Activated T-helper 2 cell treated with anti-CD3 and anti-CD28 coated beads, Interferon-gamma antibody, Interleukin-2, Interleukin-4, amounts not matched to agents 10 μg/mL and 5 μg/mL and 100 μg/mL, durations not matched to agents 14 hours and 24 hours and 36 hours (primary cell): ENCODE measurements at regions not wholly inside any gene's neighbourhood (a gene's known extent, or its start where the extent isn't known, plus 50 kb on each side); places are given as distances from the start of the nearest gene placed in this dataset.
A peak's percentile ranks its signal among the peaks of the same experiment; 100 is the strongest.

Experiments
- DNase-seq: peaks from one replicate; pipeline ENCODE4 v3.0.0; 2021; ENCODE audit warnings: low spot score
- H3K27ac Mint-ChIP-seq: one replicate; pipeline ENCODE4 v1.8.0; 2021; ENCODE audit warnings: mixed read lengths
- H3K27me3 Mint-ChIP-seq: one replicate; pipeline ENCODE4 v1.8.0; 2021; ENCODE audit warnings: low read depth, mixed read lengths
- H3K36me3 Mint-ChIP-seq: one replicate; pipeline ENCODE4 v1.8.0; 2021; ENCODE audit warnings: low read depth, mixed read lengths
- H3K4me1 Mint-ChIP-seq: one replicate; pipeline ENCODE4 v1.8.0; 2021; ENCODE audit warnings: low read depth, mixed read lengths
- H3K4me3 Mint-ChIP-seq: one replicate; pipeline ENCODE4 v1.8.0; 2021; ENCODE audit warnings: low read depth, mild to moderate bottlenecking, moderate library complexity, mixed read lengths
- H3K9me3 Mint-ChIP-seq: one replicate; pipeline ENCODE4 v1.8.0; 2021; ENCODE audit warnings: mixed read lengths
- intact Hi-C: fragments of 100-400 bp; cut with micrococcal nuclease; formaldehyde crosslinking; loops from one replicate; pipeline ENCODE4 v1.15.1; 2023

GRCh38 chr3:161740421-161740820 is 243.8 kb downstream of the OTOL1 start:
- H3K27me3 Mint-ChIP-seq = no peaks in the 10 kb centered on the region
- DNase-seq = no peak
- no peak overlapping the region for H3K4me3 Mint-ChIP-seq
- H3K27ac Mint-ChIP-seq = no peak overlapping the region
- H3K4me1 Mint-ChIP-seq = no peaks in the 10 kb centered on the region
- intact Hi-C loops = no loop called here
- H3K36me3 Mint-ChIP-seq = no peaks in the 10 kb centered on the region
- H3K9me3 Mint-ChIP-seq = peaks cover 4% of the 10 kb centered on the region

GRCh38 chr3:161744366-161744765 is 247.8 kb downstream of the OTOL1 start:
- intact Hi-C loops = no loop called here
- Mint-ChIP-seq H3K27me3 (no peaks in the 10 kb centered on the region), H3K9me3 (peaks cover 4% of the 10 kb centered on the region), H3K27ac (no peak overlapping the region), H3K4me1 (peaks cover 2% of the 10 kb centered on the region), H3K36me3 (no peaks in the 10 kb centered on the region), H3K4me3 (no peak overlapping the region)
- DNase-seq = no peak

- intact Hi-C loops = no loop called here
- Mint-ChIP-seq H3K4me1 (peaks cover 2% of the 10 kb centered on the region), H3K9me3 (peaks cover 4% of the 10 kb centered on the region), H3K4me3 (no peak overlapping the region), H3K27me3 (no peaks in the 10 kb centered on the region), H3K27ac (no peak overlapping the region), H3K36me3 (no peaks in the 10 kb centered on the region)
- no peak for DNase-seq
Observed at GRCh38 chr3:161745741-161746140, 249.1 kb downstream of the OTOL1 start.

- Mint-ChIP-seq H3K4me3 (no peak overlapping the region), H3K9me3 (no peaks in the 10 kb centered on the region), H3K36me3 (no peaks in the 10 kb centered on the region), H3K27ac (no peak overlapping the region), H3K4me1 (peaks cover 2% of the 10 kb centered on the region), H3K27me3 (peaks cover 1% of the 10 kb centered on the region)
- no peak for DNase-seq
- intact Hi-C loops = no loop called here
Observed at GRCh38 chr3:161748049-161748448, 251.4 kb downstream of the OTOL1 start.

GRCh38 chr3:161754420-161755053 is 257.9 kb downstream of the OTOL1 start:
- Mint-ChIP-seq H3K27ac (no peak overlapping the region), H3K9me3 (no peaks in the 10 kb centered on the region), H3K4me3 (no peak overlapping the region), H3K27me3 (peaks cover 6% of the 10 kb centered on the region), H3K36me3 (no peaks in the 10 kb centered on the region), H3K4me1 (peaks cover 7% of the 10 kb centered on the region)
- no peak for DNase-seq
- intact Hi-C loops = no loop called here

- H3K4me3 Mint-ChIP-seq = no peak overlapping the region
- no peak overlapping the region for H3K27ac Mint-ChIP-seq
- no peak for DNase-seq
- peaks cover 2% of the 10 kb centered on the region for H3K36me3 Mint-ChIP-seq
- peaks cover 11% of the 10 kb centered on the region for H3K4me1 Mint-ChIP-seq
- H3K27me3 Mint-ChIP-seq = no peaks in the 10 kb centered on the region
- intact Hi-C loops = no loop called here
- no peaks in the 10 kb centered on the region for H3K9me3 Mint-ChIP-seq
Observed at GRCh38 chr3:161759444-161759843, 262.8 kb downstream of the OTOL1 start.

GRCh38 chr3:161766331-161766730 is 269.7 kb downstream of the OTOL1 start:
- Mint-ChIP-seq H3K27me3 (no peaks in the 10 kb centered on the region), H3K4me3 (no peak overlapping the region), H3K36me3 (peaks cover 17% of the 10 kb centered on the region), H3K27ac (no peak overlapping the region), H3K9me3 (peaks cover 4% of the 10 kb centered on the region), H3K4me1 (peaks cover 24% of the 10 kb centered on the region)
- intact Hi-C loops = no loop called here
- no peak for DNase-seq

GRCh38 chr3:161770484-161771386 is 274.1 kb downstream of the OTOL1 start:
- Mint-ChIP-seq H3K27ac (peak overlapping the region; percentile 68), H3K27me3 (no peaks in the 10 kb centered on the region), H3K4me1 (peaks cover 37% of the 10 kb centered on the region), H3K9me3 (peaks cover 22% of the 10 kb centered on the region), H3K36me3 (peaks cover 31% of the 10 kb centered on the region), H3K4me3 (no peak overlapping the region)
- intact Hi-C loops = loop anchor here (1.0 kb wide), 1 partner anchor 31 kb away; no protein-coding TSS in a partner anchor
- DNase-seq = peak; percentile 9

- no peaks in the 10 kb centered on the region for H3K27me3 Mint-ChIP-seq
- H3K36me3 Mint-ChIP-seq = peaks cover 3% of the 10 kb centered on the region
- peaks cover 4% of the 10 kb centered on the region for H3K4me1 Mint-ChIP-seq
- DNase-seq = no peak
- intact Hi-C loops = no loop called here
- H3K27ac Mint-ChIP-seq = no peak overlapping the region
- H3K9me3 Mint-ChIP-seq = peaks cover 21% of the 10 kb centered on the region
- H3K4me3 Mint-ChIP-seq = no peak overlapping the region
Observed at GRCh38 chr3:161781381-161781780, 284.8 kb downstream of the OTOL1 start.

- H3K27ac Mint-ChIP-seq = no peak overlapping the region
- DNase-seq = no peak
- H3K9me3 Mint-ChIP-seq = peaks cover 12% of the 10 kb centered on the region
- intact Hi-C loops = no loop called here
- H3K4me3 Mint-ChIP-seq = no peak overlapping the region
- H3K36me3 Mint-ChIP-seq = no peaks in the 10 kb centered on the region
- H3K4me1 Mint-ChIP-seq = peaks cover 10% of the 10 kb centered on the region
- no peaks in the 10 kb centered on the region for H3K27me3 Mint-ChIP-seq
Observed at GRCh38 chr3:161793194-161793930, 296.8 kb downstream of the OTOL1 start.

- H3K27me3 Mint-ChIP-seq = no peaks in the 10 kb centered on the region
- peaks cover 4% of the 10 kb centered on the region for H3K4me1 Mint-ChIP-seq
- DNase-seq = no peak
- H3K27ac Mint-ChIP-seq = no peak overlapping the region
- H3K36me3 Mint-ChIP-seq = no peaks in the 10 kb centered on the region
- intact Hi-C loops = no loop called here
- H3K4me3 Mint-ChIP-seq = no peak overlapping the region
- H3K9me3 Mint-ChIP-seq = peaks cover 12% of the 10 kb centered on the region
Observed at GRCh38 chr3:161794551-161794950, 297.9 kb downstream of the OTOL1 start.

GRCh38 chr3:161796312-161796711 is 299.7 kb downstream of the OTOL1 start:
- Mint-ChIP-seq H3K27ac (no peak overlapping the region), H3K4me3 (no peak overlapping the region), H3K9me3 (peaks cover 8% of the 10 kb centered on the region), H3K4me1 (peaks cover 9% of the 10 kb centered on the region), H3K36me3 (no peaks in the 10 kb centered on the region), H3K27me3 (no peaks in the 10 kb centered on the region)
- intact Hi-C loops = no loop called here
- no peak for DNase-seq

- peaks cover 9% of the 10 kb centered on the region for H3K4me1 Mint-ChIP-seq
Observed at GRCh38 chr3:161796780-161797179, 300.2 kb downstream of the OTOL1 start.

More at GRCh38 chr3:161796780-161797179, 300.2 kb downstream of the OTOL1 start:
- intact Hi-C loops = no loop called here
- Mint-ChIP-seq H3K27ac (no peak overlapping the region), H3K36me3 (no peaks in the 10 kb centered on the region), H3K4me3 (no peak overlapping the region), H3K27me3 (no peaks in the 10 kb centered on the region), H3K9me3 (peaks cover 10% of the 10 kb centered on the region)
- DNase-seq = no peak
